ELR (cell line): ENCODE measurements at regions not wholly inside any gene's neighbourhood (a gene's known extent, or its start where the extent isn't known, plus 50 kb on each side); places are given as distances from the start of the nearest gene placed in this dataset.
"Not testable (repeated sequence)": the region's sequence is repeated elsewhere in the genome, so short reads cannot be mapped to it uniquely, and the experiment has no call there.

Source experiments
- DNase-seq: peaks from one replicate; pipeline ENCODE4 v3.0.0-alpha.2; 2015; ENCODE audit warnings: low read depth

DNA sequence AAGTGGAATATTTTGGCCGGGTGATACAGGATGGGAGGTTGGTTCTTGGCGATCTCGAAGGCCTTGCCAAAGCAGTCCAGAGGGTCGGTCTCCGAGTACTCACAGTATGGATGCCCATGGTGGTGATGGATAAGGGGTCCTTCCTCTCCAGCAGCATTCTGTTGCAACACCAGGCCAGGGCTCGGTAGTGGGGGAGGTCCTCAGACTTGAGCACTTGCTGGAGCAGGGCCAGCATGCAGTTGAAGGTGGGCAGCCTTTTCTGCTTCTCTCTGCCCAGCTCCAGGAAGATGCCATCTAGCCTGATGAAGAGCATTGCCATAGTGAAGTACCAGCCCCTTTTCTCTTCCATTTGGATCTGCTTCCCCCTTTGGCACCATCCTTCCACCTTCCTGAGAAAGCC is 99.4 kb upstream of the MCHR2 start:
- DNase-seq = no peak

GRCh38 chr6:100088009-100088408 is 94.0 kb upstream of the MCHR2 start:
- peak; percentile 54 for DNase-seq

DNA sequence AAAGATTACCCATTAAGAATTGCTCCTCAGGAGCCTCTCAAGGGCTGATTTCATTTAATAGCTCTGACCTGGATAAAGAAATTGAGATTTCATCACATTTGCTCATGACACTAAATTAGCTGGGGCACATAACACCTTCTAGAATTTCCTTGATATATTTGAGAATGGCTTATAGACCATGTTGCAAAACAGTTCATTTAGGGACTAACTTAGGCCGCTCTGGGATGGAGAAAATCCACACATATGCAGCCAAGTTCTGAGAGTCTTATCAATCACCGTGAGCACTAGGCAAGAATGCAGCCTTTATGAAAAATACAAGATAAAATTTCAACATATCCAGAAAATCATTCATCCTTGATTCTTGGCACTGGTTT is 91.0 kb upstream of the MCHR2 start:
- DNase-seq = no peak

- DNase-seq = peak; percentile 25
Observed at GRCh38 chr6:100084316-100084990, 90.4 kb upstream of the MCHR2 start.

GRCh38 chr6:100078509-100078908 is 84.5 kb upstream of the MCHR2 start:
- DNase-seq = peak; percentile 62

- no peak for DNase-seq
Observed at GRCh38 chr6:100065348-100065747, 71.3 kb upstream of the MCHR2 start.

DNA sequence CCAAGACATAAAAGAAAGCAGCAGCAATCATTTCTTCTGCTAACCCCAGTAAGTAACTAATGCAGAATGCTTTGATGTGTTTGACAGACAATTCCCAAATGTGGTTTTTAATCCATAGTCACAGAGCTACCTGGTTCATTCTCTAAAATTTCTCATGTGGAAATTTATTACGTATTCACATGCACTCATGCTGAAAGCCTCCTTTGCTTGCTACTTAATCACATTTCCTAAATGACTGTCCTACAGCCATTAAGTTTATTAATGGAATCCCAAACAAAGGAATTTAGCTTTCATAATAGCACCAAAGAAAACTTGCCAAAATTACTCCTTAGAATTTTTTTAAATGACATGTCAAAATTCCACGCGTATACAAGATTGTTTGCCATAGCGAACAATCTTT is 68.6 kb upstream of the MCHR2 start:
- DNase-seq = no peak

- DNase-seq = peak; percentile 29
Observed at GRCh38 chr6:100057941-100058340, 63.9 kb upstream of the MCHR2 start.

- DNase-seq = no peak
Observed at GRCh38 chr6:100050550-100050949, 56.5 kb upstream of the MCHR2 start.

DNA sequence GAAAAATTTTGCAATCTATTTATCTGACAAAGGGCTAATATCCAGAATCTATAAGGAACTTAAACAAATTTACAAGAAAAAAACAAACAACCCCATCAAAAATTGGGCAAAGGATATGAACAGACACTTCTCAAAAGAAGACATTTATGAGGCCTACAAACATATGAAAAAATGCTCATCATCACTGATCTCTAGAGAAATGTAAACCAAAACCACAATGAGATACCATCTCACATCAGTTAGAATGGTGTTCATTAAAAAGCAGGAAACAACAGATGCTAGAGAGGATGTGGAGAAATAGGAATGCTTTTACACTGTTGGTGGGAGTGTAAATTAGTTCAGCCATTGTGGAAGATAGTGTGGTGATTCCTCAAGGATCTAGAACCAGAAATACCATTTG is 49.9 kb upstream of the MCHR2 start:
- DNase-seq = not testable (repeated sequence)
